ENCODE measurements at regions not wholly inside any gene's neighbourhood (a gene's known extent, or its start where the extent isn't known, plus 50 kb on each side); places are given as distances from the start of the nearest gene placed in this dataset.
"Not testable (repeated sequence)": the region's sequence is repeated elsewhere in the genome, so short reads cannot be mapped to it uniquely, and the experiment has no call there.

DNA sequence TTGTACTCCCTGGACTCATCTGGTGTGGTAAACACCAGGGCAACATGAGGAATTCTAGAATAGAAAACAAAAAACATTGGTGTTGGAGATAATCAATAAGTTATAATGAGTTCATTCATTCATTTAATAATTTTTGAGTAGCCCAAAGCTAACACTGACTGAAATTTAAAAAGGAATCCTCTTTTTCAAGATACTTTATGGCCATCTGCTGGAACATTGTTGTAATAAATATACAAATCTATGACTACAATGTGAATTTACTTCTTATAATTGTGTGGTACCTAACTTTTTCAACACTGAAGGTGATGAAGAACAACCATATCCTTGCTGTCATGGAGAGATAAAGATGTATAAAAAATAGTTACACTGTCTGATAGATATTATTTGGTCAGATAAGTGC, 687.3 kb upstream of the MIS18BP1 start:
- Mint-ChIP-seq H3K9me3 (ENCODE audit: unreplicated experiment) (no peaks in the 10 kb centered on the region), H3K27me3 (ENCODE audit: unreplicated experiment) (no peaks in the 10 kb centered on the region), H3K4me1 (ENCODE audit: low read depth, unreplicated experiment) (no peaks in the 10 kb centered on the region), H3K36me3 (ENCODE audit: unreplicated experiment) (no peaks in the 10 kb centered on the region), H3K4me3 (ENCODE audit: unreplicated experiment) (no peak overlapping the region), H3K27ac (ENCODE audit: unreplicated experiment) (no peak overlapping the region)
- no peak for DNase-seq
- no peak for TF ChIP-seq CTCF (IDR thresholded peaks at IDR 0.05; ENCODE audit: partially characterized antibody, unreplicated experiment)

GRCh38 chr14:45939572-45939971, 686.6 kb upstream of the MIS18BP1 start:
- H3K4me3 Mint-ChIP-seq (ENCODE audit: unreplicated experiment), result no peak overlapping the region
- no peaks in the 10 kb centered on the region for H3K27me3 Mint-ChIP-seq (ENCODE audit: unreplicated experiment)
- H3K36me3 Mint-ChIP-seq (ENCODE audit: unreplicated experiment), result no peaks in the 10 kb centered on the region
- H3K27ac Mint-ChIP-seq (ENCODE audit: unreplicated experiment), result no peak overlapping the region
- DNase-seq, result no peak
- no peaks in the 10 kb centered on the region for H3K4me1 Mint-ChIP-seq (ENCODE audit: low read depth, unreplicated experiment)
- TF ChIP-seq CTCF (IDR thresholded peaks at IDR 0.05; ENCODE audit: partially characterized antibody, unreplicated experiment), result no peak
- H3K9me3 Mint-ChIP-seq (ENCODE audit: unreplicated experiment), result no peaks in the 10 kb centered on the region

- not testable (repeated sequence) for H3K4me1 Mint-ChIP-seq (ENCODE audit: low read depth, unreplicated experiment); H3K27me3 Mint-ChIP-seq (ENCODE audit: unreplicated experiment); H3K36me3 Mint-ChIP-seq (ENCODE audit: unreplicated experiment); H3K9me3 Mint-ChIP-seq (ENCODE audit: unreplicated experiment); DNase-seq; H3K4me3 Mint-ChIP-seq (ENCODE audit: unreplicated experiment); H3K27ac Mint-ChIP-seq (ENCODE audit: unreplicated experiment)
Observed at GRCh38 chr14:45919995-45920394, 667.0 kb upstream of the MIS18BP1 start.

DNA sequence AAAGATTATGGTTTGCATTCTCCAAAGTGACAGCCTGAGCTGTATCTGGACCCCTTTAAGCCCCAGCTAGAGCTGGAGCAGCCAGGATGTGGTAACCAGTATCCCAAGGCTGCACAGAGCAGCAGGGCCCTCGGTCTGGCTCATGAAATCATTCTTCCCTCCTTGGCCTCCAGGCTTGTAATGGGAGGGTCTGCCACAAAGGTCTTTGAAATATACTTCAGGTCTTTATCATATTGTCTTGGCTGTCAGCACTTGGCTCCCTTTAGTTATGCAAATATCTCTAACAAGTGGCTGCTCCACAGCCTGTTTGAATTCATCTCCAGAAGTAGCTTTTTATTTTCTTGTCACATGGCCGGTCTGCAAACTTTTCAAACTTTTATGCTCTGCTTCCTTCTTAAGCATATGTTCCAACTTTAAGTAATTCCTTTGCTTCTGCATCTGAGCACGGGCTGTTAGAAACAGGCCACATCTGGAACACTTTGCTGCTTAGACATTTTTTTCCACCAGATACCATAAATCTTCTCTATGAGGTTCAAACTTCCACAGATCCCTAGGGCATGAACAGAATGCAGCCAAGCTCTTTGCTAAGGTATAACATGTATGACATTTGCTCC, 663.4 kb upstream of the MIS18BP1 start:
- Mint-ChIP-seq H3K36me3 (ENCODE audit: unreplicated experiment) (no peaks in the 10 kb centered on the region), H3K27me3 (ENCODE audit: unreplicated experiment) (no peaks in the 10 kb centered on the region), H3K9me3 (ENCODE audit: unreplicated experiment) (no peaks in the 10 kb centered on the region), H3K27ac (ENCODE audit: unreplicated experiment) (no peak overlapping the region), H3K4me3 (ENCODE audit: unreplicated experiment) (no peak overlapping the region), H3K4me1 (ENCODE audit: low read depth, unreplicated experiment) (no peaks in the 10 kb centered on the region)
- no peak for TF ChIP-seq CTCF (IDR thresholded peaks at IDR 0.05; ENCODE audit: partially characterized antibody, unreplicated experiment)
- DNase-seq, result no peak

- no peaks in the 10 kb centered on the region for H3K36me3 Mint-ChIP-seq (ENCODE audit: unreplicated experiment)
Observed at GRCh38 chr14:45907782-45908181, 654.8 kb upstream of the MIS18BP1 start.

More at GRCh38 chr14:45907782-45908181, 654.8 kb upstream of the MIS18BP1 start:
- no peaks in the 10 kb centered on the region for H3K27me3 Mint-ChIP-seq (ENCODE audit: unreplicated experiment)
- no peak overlapping the region for H3K4me3 Mint-ChIP-seq (ENCODE audit: unreplicated experiment)
- H3K4me1 Mint-ChIP-seq (ENCODE audit: low read depth, unreplicated experiment), result no peaks in the 10 kb centered on the region
- TF ChIP-seq CTCF (IDR thresholded peaks at IDR 0.05; ENCODE audit: partially characterized antibody, unreplicated experiment), result no peak
- no peaks in the 10 kb centered on the region for H3K9me3 Mint-ChIP-seq (ENCODE audit: unreplicated experiment)
- no peak for DNase-seq
- H3K27ac Mint-ChIP-seq (ENCODE audit: unreplicated experiment), result no peak overlapping the region
